HG02678 (cell line): ENCODE measurements at regions not wholly inside any gene's neighbourhood (a gene's known extent, or its start where the extent isn't known, plus 50 kb on each side); places are given as distances from the start of the nearest gene placed in this dataset.
A peak's percentile ranks its signal among the peaks of the same experiment; 100 is the strongest.
"Not testable (repeated sequence)": the region's sequence is repeated elsewhere in the genome, so short reads cannot be mapped to it uniquely, and the experiment has no call there.

Experiments used
- ATAC-seq: cut with Tn5 transposase; IDR thresholded peaks from one replicate; pipeline ENCODE4 v1.9.1; 2021; ENCODE audit warnings: mild to moderate bottlenecking, moderate library complexity; ENCODE audit not compliant: unreplicated experiment

DNA sequence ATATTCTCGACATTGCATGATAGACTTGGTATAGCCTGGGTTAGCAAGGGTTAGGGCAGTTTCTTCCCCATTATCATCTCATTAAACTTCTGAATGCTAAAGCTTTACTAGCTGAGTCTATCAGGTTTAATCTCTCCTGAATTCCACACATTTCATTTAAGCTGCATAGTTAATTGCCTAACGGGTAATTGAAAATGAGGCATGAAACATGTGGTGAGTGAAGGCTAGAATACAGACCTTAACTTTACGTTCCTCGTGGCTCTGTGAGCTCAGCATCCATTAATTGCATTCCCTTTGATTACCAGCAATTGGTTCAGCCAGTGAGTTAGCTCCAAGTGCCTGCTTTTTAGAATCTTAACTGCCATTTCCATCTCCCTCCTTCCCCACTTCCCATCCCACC lies 126.5 kb upstream of the MEX3C start:
- no peak for ATAC-seq

DNA sequence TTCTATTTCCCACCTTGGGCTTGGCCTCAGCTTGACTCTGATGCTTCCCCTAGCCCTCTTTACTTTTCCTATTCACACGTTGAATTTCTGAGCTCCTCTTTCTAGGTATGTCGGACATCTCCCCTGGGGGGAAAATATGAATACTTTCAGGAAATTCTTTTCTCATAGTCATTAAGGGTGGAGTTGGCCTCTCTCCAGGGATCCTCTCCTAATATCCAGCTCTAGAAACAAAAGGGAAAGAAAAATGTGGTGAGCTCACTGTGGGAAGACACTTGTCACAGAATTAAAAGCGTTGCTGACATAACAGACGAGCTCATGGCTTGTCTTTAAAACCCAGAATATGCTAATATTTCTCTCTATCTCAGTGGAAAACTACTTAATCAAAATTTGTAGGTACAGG lies 132.7 kb upstream of the MEX3C start:
- ATAC-seq = no peak

DNA sequence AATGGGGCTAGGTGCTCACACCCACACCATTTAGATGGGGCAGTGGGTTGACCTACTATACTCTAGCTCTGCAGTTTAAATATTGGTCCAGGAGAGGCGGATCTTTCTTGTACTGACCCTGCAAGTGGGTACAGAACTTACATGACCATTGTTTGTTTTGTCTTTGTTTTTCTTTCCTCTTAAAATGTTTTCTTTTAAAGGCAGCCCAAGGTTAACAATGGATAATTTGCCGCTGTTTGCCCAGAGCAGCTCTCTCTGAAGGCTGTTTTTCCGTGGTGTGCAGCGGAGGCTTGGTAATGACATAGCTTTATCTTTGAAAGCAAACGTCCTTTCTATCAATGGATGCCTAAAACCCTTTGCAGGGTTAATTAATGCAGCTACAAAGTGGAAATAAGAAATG lies 133.3 kb upstream of the MEX3C start:
- ATAC-seq = no peak

GRCh38 chr18:51337406-51337805 lies 139.9 kb upstream of the MEX3C start:
- ATAC-seq = no peak

DNA sequence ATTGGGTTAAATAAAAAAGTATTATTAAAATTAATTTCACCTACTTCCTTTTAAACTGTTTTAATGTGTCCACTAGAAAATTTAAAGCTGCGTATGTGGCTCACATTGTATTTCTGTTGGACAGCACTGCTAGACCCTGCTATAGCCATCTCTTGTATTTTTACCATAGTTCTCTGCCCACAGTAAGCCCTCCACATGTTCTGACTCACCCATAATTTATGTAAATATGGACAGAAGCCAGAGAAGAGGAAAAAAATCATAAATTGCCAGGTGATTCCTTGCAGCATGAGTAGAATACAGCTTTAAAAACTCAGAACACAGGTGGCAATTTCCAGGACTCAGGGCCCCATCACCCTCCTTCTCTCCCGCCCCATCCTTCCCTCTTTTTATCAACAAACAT lies 142.4 kb upstream of the MEX3C start:
- no peak for ATAC-seq

DNA sequence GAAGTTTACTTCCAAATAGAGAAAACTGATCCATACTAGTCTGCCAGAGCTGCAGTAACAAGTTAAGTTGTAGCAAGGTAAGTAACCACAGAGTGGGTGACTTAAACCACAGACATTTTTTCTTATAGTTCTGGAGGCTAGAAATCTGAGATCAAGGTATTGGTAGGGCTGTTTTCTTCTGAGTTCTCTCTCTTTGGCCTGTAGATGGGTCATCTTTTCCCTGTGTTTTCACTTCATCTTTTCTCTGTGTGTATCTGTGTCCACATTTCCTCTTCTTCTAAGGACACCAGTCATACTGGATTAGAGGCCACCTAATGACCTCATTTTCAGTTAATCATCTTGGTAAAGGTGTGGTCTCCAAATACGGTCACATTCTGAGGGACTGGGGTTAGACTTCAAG lies 142.9 kb upstream of the MEX3C start:
- no peak for ATAC-seq

DNA sequence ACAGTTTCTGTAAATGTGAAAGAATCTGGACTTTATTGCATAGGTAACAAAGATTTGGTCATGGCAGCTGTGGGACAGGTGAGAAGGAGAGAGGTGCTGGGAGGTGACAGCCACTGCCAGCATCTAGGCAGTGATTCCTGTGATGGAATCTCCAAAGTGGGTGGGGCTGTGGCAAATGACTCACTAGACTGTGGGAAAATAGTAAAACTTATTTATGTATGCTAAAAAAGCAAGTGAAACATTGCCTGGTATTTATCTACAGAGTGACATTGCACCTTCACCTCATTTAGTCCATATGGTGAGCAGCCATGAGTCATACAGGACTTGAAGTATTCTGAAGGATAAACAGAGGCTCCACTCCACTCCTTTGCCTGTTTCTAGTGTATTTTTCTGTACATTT lies 145.3 kb upstream of the MEX3C start:
- no peak for ATAC-seq

DNA sequence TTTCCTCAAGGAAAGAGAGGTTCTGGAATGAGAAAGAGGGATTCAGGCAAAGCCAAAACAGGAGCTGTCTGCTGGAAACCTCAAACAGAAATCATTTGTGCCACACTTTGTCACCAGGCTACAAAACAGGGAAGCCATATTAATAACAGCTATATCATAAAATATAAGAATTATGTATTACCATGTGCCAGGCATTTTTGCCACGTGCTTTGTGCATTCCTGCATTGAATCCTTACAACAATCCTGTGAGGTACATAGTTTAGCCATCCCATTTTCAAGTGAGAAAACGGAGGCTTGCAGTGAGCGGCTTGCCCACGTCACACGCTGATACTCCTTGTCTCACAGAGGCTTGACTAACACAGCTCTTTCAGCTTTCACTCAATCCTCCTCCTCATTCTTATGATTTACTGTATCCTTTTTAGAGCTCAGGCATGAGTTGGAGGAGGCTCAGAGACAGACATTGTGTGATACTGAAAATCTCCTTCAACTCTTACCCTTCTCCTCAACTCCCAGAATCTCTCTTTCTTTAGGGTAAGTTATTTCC lies 148.4 kb upstream of the MEX3C start:
- no peak for ATAC-seq

GRCh38 chr18:51346404-51346803 lies 148.9 kb upstream of the MEX3C start:
- no peak for ATAC-seq

DNA sequence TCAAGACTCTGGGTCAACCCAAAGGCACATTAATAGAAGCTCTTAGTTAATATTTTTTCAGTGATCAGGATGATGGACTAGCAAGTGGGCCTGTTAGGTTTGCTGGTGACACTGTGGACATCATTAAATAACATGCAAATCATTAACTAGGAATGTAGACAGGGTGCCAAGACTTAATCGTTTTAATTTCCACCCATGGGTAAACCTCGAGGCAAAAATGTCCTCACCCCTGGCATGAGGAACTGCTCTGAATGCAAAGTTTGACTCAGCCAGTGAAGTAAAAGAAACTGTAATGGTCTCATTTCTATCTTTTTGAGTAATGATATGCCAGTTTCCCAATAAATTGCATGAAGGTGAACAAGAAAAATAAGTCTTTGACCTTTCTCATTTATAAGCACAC lies 152.6 kb upstream of the MEX3C start:
- ATAC-seq = no peak

DNA sequence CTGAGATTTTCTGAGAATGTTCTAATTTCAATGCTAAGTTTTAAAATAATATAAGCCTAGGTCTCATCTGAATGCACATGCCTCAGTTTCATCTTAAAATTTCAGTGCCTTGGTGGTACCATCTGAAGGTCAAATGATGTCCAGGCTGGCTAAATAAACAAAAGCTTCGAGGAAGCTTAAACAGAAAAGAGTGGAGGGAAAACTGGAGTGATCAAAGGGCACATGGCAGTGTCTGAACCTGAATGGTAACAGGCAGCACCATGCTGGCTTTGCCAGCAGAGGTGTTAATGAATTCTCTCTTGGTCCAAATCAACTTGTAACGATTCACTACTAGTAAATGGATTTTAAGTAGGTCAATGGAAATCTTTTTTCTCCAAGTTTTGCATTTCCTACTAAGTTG lies 158.4 kb upstream of the MEX3C start:
- ATAC-seq = no peak

GRCh38 chr18:51360301-51360700 lies 162.8 kb upstream of the MEX3C start:
- not testable (repeated sequence) for ATAC-seq

DNA sequence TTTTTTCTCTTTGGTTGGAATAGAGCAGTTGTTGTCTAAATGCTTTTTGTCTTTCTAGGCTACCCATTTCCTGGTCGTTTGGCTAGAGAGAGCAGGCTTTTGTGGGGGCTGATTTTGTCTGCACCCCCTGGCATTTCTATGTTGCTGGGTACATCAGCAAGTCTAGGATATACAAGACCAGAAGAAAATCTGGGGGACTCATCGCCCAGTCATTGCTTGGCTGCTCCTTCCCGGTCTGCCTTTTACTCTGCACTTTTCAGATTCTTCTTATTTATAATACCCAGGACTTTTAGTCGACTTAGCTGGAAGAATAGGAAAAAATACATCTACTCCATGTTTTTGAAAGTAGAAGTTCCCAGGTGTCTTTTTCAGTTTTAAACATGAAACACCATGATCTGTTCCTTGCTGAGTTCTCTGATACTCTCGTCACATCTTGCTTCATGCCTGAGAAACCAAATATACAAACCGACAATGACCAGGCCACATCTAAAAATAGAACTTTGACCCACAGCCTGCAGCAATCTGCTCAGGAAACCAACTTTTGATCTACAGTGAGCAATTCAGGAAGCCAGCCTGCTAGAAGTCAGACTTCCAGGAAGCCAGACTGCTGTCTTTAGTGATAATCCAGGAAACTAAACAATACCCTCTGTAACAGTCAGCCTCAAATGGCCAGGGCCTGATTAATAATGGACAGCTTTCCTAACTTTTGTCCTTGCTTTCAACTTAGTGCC lies 163.8 kb upstream of the MEX3C start:
- ATAC-seq = peak; percentile 76

DNA sequence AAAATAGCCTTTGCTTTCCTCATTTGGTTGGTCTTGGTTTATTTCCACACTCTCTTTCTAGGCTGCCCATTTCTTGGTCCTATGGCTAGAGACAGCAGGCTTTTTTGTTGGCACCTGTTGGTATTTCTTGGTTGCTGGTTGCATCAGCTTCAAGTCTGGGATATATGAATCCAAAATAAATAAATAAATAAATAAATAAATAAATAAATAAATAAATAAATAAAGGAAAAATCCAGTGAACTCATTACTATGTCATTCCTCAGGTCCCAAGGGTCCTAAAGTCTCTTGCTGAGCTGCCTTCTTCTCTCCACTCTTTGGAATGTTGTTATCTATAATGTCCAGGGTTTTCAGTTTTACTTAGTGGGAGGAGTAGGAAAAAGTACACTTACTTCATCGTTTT lies 165.9 kb upstream of the MEX3C start:
- ATAC-seq = no peak

GRCh38 chr18:51370996-51371395 lies 173.5 kb upstream of the MEX3C start:
- ATAC-seq = no peak

DNA sequence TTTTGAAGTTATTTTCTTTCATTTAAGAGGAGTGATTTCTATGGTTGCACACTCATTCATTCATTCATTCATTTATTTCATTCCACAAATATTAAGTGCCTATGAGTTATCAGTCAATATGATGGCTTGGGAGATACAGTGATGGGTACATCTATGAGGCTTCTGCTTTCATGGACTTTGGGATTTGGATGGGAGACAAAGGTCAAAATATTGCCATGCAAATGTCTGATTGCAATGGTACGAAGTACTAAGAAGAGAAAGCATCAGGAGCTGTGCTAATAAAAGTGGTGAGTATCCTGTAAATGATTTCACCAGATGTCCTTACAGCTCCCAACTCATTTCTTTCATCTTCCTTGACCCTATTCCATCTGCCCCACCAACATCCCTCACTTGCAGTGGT lies 174.4 kb upstream of the MEX3C start:
- ATAC-seq = no peak

GRCh38 chr18:51382081-51382480 lies 184.6 kb upstream of the MEX3C start:
- no peak for ATAC-seq

DNA sequence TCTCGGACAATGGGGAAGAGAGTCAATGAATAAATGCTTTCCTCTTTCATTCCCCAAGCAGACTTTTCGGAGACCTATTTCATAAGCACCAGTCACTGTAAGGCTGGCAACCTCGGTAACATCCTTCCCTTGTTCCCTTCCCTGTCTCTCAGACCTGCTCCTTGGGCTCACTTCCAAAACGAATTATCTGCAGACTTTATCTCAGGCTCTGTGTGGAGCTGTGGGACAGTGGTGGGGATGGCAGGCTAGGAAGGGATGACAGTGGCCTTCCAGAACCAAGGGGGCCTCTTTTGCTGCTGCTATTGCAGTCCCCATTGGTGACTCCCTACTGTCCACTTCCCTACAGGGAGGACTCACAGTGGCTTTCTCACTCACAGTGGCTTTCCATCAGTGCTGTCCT lies 185.6 kb upstream of the MEX3C start:
- ATAC-seq = no peak

GRCh38 chr18:51383711-51384110 lies 186.2 kb upstream of the MEX3C start:
- no peak for ATAC-seq

DNA sequence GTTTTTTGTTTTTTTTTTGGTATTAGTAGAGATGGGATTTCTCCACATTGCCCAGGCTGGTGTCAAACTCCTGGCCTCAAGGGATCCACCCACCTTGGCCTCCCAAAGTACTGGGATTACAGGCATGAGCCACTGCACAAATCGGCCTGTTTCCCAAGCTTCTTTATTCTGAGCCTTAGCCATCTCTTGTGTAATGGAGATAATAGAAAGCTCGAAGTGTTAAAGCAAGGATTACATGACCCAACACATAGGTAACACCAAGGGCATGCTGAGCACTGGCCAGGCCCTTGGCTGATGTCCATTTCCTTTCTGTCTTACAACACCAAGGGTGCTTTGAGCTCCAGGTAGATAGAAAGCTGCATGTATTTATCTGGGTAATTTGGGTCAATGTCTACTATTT lies 187.8 kb upstream of the MEX3C start:
- ATAC-seq = no peak

DNA sequence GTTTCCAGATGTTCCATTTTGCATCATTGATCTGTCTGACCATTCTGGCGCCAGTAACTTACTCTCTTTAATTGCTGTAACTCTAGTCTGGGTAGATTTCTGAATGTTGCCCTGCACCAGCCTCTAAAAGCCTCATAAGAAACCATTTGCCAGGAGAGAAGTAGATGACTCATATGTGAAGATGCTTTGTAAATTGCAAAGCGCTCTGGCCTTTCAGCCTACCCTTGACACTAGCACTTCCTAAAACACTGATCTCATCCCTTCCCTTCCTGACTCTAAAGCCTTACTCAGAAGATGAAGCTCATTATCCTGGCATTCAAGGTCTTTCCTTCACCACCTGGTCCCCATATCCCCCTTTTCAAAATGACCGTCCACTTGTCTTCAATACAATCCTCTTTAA lies 193.2 kb upstream of the MEX3C start:
- no peak for ATAC-seq

GRCh38 chr18:51391215-51391614 lies 193.7 kb upstream of the MEX3C start:
- no peak for ATAC-seq

GRCh38 chr18:51391731-51392130 lies 194.2 kb upstream of the MEX3C start:
- ATAC-seq = no peak
